ENCODE measurements at regions not wholly inside any gene's neighbourhood (a gene's known extent, or its start where the extent isn't known, plus 50 kb on each side); places are given as distances from the start of the nearest gene placed in this dataset.

DNA sequence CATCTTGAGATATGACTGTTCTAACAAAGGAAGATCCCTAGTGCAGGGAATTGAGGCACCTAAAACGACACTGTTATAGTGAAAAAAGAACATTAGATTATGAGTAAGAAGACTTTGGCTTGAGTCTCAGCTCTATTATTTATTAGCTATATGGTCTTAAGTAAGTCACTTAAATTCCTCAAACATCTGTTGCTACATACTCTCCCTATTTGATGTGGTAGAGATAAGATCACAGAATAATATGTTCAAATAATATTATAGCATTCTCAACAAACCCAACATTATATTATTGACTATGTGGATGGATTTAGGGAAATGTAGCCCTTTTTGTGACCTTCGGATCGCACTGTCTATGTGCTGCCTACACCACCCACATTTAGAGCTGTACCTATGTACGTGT is 136.9 kb downstream of the P2RY1 start:
- TF ChIP-seq POLR2A (IDR thresholded peaks at IDR 0.05; ENCODE audit: low read depth, low read length) (no peak), POLR2AphosphoS5 (IDR thresholded peaks at IDR 0.05; ENCODE audit: low read depth, low read length) (no peak)

Measured in GM12891 (cell line).